OCI-LY7 (cell line): ENCODE measurements at regions not wholly inside any gene's neighbourhood (a gene's known extent, or its start where the extent isn't known, plus 50 kb on each side); places are given as distances from the start of the nearest gene placed in this dataset.

Experiments
- EZH2phosphoT487 ChIP-seq: fragments of 200-600 bp; sonication (generic); IDR thresholded peaks from 2 replicates; pipeline ENCODE4 v1.6.1; 2018; ENCODE audit warnings: low read depth, borderline replicate concordance, mild to moderate bottlenecking, mixed run types, antibody characterized with exemption, low read length, moderate library complexity, mixed read lengths
- TF ChIP-seq, protein P1 (sequence below): fragments of 200-600 bp; sonication (generic); conservative IDR thresholded peaks from 2 replicates; pipeline ENCODE4 v1.5.1; 2014; ENCODE audit warnings: mild to moderate bottlenecking, antibody characterized with exemption, low read length, moderate library complexity, mixed read lengths

DNA sequence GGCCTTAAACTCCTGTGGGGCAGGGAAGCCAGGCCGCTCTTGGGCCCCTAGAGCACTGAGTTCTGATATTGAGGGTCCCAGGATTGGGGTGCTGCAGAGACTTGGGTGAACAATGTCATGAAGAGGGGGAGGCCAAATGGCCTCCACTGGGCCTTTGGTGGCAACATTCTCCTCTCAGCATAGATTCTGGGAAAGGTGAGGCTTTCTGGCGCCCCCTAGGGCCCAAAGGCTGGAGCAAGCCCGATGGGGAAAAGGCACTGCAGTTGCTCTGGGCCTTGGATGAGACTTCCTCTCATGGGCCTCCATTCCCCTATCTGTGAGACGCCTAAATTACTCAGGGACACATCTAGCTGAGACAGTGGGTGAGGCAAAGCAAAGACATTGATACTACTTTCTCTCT lies 84.8 kb downstream of the ACAA2 start:
- TF ChIP-seq, protein P1, sequence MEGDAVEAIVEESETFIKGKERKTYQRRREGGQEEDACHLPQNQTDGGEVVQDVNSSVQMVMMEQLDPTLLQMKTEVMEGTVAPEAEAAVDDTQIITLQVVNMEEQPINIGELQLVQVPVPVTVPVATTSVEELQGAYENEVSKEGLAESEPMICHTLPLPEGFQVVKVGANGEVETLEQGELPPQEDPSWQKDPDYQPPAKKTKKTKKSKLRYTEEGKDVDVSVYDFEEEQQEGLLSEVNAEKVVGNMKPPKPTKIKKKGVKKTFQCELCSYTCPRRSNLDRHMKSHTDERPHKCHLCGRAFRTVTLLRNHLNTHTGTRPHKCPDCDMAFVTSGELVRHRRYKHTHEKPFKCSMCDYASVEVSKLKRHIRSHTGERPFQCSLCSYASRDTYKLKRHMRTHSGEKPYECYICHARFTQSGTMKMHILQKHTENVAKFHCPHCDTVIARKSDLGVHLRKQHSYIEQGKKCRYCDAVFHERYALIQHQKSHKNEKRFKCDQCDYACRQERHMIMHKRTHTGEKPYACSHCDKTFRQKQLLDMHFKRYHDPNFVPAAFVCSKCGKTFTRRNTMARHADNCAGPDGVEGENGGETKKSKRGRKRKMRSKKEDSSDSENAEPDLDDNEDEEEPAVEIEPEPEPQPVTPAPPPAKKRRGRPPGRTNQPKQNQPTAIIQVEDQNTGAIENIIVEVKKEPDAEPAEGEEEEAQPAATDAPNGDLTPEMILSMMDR, result peak; percentile 69
- no peak for TF ChIP-seq EZH2phosphoT487
